ENCODE measurements at regions not wholly inside any gene's neighbourhood (a gene's known extent, or its start where the extent isn't known, plus 50 kb on each side); places are given as distances from the start of the nearest gene placed in this dataset.
A peak's percentile ranks its signal among the peaks of the same experiment; 100 is the strongest.

DNA sequence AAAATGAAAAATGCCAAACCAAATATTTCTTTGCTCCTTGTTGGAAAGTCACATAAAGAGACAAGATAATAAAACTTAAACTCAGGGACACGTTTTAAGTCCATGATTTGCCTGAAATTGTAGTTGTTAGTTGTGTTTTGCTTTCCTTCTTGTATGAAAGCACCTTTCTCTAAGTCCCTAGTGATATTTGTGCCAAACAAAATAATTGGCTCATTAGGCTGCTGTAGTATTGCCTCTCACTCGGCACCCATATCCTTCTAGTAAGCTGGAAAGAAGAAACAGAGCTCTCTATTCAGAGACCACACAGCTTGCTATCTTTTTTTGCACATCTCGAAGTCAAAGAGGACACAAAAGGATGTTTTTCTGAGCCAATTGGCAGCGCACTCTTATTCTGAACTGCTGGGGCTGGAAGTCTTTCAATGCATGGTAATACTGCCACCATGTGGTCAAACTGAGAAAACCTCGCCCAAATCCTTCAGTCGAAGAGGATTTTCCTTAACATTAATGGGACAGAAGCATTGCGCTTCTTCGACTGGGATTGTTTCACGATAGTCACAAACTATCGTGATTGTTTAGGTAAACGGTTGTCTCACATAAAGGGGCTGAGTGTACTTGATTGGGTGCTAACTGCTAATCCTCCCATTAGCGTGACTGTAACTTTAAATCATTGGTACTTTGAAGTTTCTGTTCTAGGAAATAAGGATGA is 571.9 kb upstream of the LCORL start:
- peak; percentile 77 for DNase-seq (ENCODE audit: low read depth, low spot score)

DNA sequence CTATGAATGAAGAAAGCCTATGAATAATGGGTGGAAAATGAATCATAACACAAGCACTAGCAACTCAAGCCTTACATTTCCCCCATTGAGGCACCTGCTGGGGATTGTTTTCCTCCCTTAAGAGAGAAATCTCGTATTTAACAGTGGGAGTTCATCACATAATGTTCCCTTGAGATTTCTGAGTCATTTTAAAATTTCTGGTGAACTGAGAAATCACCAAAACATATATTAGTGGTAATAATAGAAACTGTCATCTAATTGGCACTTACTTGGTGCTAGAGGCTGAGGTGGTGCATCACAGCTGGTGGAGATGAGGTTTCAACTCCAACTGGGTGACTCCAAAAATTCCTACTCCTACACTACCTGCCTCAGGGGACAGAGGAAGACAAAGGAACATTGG is 561.3 kb upstream of the LCORL start:
- DNase-seq (ENCODE audit: low read depth, low spot score), result peak; percentile 4

DNA sequence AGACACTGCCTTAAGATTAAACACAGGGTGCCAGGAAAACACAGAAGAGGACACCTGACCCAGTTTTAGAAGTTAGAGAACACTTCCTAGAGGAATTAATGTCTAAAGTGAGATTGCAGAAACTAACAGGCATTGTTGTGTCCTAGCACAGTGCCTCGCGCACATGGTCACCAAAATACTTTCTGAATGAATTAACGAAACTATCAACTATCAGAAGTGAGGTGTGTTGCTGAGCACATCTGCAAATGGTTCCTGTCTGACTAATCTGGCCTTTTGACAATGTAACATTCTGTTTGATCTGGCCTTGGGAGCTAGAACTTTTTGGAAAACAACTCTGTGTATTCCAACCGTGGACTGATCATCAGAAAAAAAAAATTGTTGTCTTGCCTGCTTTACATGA is 556.8 kb upstream of the LCORL start:
- no peak for DNase-seq (ENCODE audit: low read depth, low spot score)

DNA sequence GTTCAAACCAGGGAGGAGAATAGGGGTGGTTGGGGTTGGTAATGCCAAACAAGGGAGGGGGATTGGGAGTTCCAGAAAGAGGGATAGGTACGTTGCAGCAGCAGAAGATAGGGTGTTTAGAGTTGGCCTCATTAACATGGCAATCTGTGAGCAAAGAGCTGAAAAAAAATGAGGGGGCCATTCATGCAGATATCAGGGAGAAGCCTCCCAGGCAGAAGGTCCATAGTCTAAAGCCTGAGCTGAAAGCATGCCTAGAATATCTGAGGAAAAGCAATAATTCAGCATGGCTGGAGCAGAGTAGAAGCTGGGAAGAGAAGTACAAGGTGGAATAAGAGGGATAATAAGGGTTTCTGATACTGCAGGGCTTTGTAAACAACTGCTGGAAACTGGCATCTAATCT is 550.9 kb upstream of the LCORL start:
- DNase-seq (ENCODE audit: low read depth, low spot score), result no peak

DNA sequence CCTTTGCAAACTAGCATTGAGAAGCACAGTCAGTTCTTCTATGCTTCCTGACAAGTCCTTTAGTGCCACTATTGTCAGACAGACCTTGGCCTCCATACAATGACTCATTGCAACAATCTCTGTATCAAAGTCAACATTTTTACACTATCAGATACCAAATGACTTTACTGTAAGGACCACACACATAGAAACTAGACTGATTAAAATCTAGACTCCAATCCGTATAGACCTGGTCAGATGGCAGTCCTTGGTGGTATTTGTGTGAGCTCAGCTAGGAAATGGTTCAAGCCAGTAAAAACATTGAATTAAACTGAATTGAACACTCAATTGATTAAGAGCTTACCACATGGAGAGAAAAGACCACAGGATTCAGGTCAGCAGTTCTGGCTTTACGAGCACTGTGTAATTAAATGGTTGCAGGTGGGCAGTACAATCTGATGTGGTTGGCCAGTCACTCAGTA is 549.8 kb upstream of the LCORL start:
- DNase-seq (ENCODE audit: low read depth, low spot score), result no peak

DNA sequence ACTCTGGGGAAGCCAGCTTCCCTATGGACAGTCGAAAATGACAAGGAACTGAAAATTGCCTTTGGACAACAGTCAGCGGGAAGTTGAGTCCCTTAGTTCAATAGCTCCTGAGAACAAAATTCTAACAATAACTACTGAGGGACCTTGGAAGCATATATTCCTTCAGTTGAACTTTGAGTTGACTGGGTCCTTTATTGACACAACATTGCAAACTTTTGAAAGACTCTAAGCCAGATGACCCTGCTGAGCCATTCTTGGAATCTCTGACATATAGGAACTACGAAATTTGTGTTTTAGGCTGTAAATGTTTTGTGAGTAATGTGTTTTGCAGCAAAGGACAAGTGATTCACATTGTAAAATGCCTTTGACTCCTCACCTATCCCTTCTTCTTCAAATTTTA is 548.8 kb upstream of the LCORL start:
- DNase-seq (ENCODE audit: low read depth, low spot score), result no peak

DNA sequence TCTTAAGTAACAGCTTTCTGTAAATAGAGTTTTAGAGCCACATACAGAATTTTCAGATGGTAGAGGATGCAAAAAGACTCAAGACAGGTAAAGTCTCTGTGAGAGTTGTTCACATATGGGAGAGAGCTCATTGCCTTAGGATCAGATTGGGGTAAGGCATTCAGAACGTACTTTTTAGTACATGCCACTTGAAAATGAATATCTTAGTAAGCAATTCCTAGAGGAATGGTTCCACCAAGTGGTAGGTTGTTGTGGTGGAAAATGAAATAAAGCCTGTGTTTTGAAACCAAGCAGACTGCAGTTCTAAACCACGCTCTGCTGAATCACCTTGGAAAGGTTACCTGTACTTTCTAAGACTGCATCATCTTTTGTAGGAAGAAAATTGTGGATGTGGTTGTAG is 547.0 kb upstream of the LCORL start:
- no peak for DNase-seq (ENCODE audit: low read depth, low spot score)

DNA sequence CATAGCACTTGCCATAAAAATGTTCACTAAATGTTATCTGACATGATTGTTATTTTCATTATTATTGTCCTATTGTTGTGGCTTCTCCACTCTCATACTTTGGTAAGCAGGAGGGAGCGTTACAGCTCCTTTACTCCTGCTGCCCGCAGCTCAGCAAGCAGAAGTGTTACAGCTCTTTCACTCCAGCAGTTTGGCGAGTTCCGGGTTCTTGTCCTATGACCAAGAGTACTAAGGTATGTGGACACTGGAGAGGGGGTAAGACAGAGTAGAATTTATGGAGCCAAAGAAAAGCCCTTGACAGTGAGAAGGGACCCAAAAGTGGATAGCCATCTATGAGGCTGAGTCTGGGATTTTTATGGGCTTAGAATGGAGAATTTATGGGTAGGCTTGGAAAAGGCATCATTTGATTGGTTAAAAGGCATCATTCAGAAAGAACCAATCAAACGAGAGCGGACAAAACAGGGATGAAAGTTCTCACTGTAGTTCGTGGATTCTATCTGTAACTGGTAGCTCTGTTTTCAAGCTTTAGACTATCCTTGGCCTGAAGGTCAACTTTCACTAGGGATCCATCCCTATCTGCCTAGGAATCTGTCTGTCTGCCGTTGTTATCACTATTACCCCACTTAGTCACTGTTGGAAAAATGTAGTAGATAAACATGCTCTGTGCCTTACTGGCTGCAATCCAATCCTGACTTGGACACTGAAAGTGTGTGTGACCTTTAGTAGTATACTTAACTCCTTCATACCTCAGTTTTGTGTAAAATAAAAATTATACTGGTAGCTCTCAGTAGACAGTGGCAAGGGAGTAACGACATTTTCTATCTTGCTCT is 545.6 kb upstream of the LCORL start:
- DNase-seq (ENCODE audit: low read depth, low spot score), result no peak

DNA sequence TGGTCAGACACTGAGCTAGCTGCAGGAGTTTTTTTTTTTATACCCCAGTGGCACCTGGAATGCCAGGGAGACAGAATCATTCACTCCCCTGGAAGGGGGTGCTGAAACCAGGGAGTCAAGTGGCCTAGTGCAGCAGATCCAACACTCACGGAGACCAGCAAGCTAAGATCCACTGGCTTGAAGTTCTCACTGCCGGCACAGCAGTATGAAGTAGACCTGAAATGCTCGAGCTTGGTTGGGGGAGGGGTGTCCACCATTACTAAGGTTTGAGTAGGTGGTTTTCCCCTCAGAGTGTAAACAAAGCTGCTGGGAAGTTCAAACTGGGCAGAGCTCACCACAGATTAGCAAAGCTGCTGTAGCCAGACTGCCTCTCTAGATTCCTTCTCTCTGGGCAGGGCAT is 537.9 kb upstream of the LCORL start:
- DNase-seq (ENCODE audit: low read depth, low spot score), result peak; percentile 3

DNA sequence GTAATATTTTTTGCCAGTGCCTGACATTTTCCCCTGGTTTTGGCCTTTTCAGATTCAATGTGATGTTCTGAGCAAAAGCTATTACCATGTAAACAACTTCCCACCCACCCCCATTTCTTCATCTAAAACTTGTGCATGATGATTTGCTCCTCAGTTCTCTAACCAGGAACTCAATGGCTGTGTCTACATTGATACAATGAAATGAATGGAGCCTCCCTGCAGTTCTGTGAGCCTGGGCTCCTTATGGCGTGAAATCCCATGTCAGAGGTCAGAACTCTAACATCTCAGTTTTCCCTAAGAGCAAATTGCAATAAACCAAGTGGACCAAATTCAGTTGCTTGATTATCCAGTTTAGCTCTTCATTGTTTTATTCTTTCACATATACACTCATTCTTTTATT is 534.8 kb upstream of the LCORL start:
- DNase-seq (ENCODE audit: low read depth, low spot score), result no peak

DNA sequence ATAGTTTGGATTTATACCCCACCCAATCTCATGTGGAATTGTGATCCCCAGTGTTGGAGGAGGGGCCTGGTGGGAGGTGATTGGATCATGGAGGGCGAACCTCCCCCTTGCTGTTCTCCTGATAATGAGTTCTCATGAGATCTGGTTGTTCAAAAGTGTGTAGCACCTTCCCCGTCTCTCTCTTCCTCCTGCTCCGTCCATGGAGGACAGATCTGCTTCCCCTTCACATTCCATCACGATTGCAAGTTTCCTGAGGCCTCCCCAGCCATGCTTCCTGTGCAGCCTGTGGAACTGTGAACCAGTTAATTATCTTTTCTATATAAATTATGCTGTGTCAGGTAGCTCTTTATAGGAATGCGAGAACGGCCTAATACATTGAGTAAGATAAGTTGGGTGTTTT is 518.8 kb upstream of the LCORL start:
- DNase-seq (ENCODE audit: low read depth, low spot score), result no peak

DNA sequence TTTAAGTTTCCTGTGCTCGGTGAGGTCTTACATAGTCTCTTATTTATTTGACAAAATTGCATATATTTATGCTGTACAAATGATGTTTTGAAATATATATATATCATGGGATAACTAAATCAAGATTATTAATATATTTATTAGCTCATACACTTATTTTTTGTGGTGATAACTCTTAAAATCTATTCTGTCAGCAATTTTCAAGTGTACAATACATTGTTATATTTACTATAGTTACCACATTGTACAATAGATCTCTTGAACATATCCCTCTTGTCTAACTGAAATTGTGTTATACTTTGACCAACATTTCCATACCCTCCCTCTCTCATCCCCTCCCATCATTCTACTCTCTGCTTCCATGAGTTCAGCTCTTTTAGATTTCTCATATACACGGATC is 516.6 kb upstream of the LCORL start:
- DNase-seq (ENCODE audit: low read depth, low spot score), result no peak

DNA sequence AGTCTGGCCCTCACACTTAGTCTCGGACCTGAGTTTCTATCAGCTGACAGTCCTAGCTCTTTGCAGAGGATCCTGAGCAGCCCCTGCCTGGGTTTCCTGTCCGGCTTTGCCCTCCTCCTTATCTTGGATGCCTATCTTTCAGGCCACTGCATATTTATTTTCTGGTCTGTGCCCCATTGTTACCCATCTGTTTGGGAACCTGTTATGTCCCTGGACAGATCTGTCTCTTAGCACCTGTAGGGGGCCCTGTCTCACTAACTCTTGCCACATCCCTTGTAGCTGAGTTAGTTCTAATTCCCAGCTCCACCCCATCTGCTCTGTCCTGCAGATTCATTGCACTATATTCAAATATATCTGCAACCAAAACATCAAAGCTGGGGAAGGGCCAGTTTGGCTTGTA is 514.9 kb upstream of the LCORL start:
- peak; percentile 3 for DNase-seq (ENCODE audit: low read depth, low spot score)

DNA sequence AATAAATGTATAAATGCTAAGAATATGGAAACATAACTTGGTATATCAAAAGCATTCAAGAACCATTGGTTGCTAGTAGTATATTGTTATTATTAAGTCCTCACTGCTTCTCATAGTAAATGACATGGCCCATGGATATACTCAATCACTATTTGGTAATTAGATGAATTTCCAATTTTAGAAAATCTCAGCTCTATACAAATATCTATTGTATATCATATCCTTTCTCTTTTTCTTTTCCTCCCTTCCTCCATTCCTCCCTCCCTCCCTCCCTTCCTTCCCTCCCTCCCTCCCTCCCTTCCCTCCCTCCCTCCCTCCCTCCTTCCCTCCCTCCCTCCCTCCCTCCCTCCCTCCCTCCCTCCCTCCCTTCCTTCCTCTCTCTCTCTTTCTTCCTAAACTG is 514.4 kb upstream of the LCORL start:
- no peak for DNase-seq (ENCODE audit: low read depth, low spot score)

DNA sequence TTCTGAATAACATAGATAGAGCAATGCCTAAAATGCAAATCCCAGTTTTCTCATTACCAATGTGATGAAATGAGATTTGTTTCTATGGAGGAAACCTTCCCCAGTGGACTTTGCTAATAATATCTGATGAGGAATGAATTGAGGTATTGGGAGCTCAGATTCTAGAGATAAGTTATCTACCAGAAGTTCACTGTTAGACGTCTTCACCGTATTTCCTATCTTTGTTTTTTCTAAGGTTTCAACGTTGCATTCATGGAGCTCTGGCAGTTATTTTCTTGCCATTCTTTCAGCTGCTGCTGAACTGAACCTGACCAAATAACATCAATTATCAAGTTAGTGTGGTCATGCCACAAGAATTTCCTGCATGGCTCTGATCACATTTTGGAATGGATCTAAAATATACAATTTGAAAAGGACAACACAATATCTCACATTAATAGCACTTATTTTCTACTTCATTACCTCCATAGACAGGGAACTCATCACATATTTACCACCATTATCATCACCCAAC is 511.8 kb upstream of the LCORL start:
- no peak for DNase-seq (ENCODE audit: low read depth, low spot score)

DNA sequence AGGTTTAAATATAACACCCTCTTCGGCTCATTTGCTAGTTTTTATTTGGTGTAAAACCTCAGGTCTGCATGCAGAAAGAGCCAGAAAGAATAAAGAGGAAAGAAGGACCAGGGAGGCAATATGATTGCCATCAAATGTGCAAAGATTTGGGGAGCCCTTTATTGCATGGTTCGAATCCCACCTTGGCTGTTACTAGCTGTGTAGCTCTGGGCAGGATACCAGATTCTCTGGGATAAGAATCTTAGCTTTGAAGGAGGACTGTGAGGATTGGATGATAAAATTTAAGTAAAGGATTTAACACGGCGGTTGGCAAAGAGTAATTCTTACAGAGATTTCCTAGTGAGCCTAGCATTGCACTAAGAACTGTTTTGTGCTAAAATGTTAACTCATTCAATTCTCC is 510.2 kb upstream of the LCORL start:
- no peak for DNase-seq (ENCODE audit: low read depth, low spot score)

DNA sequence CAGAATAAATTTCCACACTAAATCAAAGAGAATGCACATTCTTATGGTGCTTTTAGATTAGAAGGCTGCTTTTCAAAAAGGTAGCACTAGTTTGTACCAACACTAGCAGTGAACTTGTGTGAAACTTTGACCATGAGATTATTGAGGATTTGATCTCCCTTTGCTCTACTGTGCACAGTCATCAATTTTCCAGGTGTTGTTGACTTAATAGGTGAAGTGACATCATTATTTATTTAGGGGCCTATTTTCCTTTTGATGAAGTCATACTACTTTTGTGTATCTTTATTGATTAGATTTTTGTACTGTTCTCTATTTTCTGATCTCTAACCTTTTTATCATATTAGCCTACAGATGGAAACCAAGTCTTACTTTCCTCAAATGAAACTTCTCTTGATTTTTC is 507.9 kb upstream of the LCORL start:
- DNase-seq (ENCODE audit: low read depth, low spot score), result no peak

DNA sequence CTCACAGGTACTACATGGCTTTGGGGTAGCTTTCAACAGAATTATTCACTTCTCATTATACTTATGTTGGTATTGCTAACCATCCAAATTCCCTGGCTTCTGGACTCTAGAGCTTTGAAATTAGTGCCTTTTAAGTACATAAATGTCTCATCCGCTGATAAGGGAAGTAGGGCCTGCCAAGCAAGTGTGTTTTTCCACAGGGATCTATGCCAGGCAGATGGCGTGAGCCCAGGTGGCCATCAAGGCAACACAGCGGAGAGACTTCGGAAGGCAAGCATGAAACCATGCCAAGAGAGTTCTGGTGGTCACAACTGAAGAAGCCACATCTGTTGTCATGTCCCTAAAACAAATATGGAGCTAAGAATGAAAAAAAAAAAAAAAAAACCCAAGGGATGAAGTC is 503.1 kb upstream of the LCORL start:
- DNase-seq (ENCODE audit: low read depth, low spot score), result no peak

DNA sequence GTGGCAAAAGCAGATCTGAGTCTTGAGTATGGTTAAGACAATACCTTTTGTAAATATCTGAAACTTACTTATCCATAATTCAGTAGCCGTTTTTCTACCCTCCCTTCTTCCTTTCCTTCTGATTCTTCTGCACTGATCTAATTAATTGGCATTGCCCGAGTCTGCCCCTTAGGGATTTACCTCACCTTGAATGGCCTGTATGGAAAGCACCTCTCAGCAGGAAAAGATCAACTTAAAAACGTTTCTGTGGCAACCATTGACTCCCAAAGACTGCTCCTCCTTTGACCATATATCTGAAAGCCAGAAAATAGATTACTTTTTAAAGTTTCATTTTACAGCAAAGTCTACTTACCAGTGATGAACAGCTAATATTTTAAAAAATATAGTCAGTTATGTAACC is 496.5 kb upstream of the LCORL start:
- no peak for DNase-seq (ENCODE audit: low read depth, low spot score)

DNA sequence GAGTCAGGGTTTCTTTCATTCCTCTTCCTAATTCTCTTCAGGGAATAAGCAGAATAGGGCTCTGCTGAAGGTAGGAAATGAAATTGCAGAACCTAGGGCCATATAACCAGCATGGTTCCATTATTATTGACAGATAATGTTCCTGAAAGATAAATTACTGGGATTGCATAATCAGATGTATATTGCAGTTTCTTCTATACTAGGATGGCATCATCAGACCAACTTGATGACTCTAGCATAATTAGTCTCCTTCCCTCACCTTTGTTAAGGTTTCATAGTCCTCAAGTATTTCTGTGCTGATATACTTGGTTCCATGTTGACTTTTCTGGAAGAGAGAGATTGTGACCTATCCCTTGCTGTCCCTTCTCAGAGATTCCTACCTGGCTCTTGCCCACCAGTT is 492.3 kb upstream of the LCORL start:
- DNase-seq (ENCODE audit: low read depth, low spot score), result no peak

DNA sequence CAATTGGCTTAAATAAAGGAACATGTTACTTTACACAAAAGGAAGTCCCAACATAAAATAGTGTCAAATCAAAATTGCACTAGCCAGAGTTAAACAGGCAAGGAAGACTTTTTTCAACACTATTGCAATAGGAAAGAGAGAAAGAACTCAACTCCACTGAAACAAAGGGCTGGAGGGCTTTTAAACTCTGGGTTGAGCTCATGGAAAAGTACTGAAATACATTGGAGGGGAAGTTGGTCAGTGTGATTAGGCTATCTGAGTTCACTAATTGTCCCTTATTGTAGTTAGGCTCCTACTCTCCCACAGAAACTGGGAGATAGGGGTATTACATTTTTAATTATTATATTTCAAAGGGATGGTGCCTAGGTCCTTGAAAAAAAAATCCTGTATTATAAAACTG is 491.2 kb upstream of the LCORL start:
- DNase-seq (ENCODE audit: low read depth, low spot score), result no peak

DNA sequence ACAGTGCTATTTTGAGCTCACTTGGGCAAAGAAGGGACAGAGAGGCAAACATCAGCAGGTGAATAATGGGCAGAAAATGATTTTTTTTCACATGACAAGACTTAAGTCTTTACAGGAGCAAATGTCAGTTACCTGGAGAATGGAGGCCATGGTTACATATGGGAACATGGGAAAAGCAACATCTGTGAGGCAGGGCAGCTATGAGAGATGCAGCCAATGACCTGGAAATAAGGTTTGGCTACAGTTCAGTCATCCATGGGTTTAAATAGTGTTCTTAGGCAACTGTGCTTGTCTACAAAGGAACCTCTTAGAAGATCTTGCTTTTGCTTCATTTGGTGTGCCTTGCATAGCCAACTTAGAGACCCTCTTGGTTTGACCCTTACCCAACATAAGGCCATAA is 490.2 kb upstream of the LCORL start:
- DNase-seq (ENCODE audit: low read depth, low spot score), result no peak

DNA sequence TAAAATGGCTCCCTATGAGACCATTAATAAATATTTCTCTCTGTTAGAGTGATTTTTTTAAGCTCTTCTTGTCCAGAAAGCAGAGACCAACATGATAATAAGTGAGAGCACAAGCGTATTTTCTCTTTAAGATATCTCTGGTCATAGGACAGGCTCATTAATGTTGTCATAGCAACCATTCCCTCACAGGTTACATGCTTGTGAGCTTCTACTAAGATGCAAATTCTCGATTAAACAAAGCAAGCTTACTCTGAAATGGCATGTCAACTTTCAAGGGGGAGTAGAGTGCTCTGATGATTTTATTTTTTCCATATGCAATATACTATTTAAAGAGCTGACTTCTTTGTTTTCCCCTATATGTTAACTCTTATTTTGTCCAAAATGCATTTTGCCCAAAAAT is 487.2 kb upstream of the LCORL start:
- no peak for DNase-seq (ENCODE audit: low read depth, low spot score)
